GM23338 (cell line): ENCODE measurements at regions not wholly inside any gene's neighbourhood (a gene's known extent, or its start where the extent isn't known, plus 50 kb on each side); places are given as distances from the start of the nearest gene placed in this dataset.

Source experiments
- ATAC-seq: fragments of 200-7000 bp; cut with Tn5 transposase; 3 replicates; pipeline ENCODE4 v1.9.1; 2020
- DNase-seq: peaks from one replicate; pipeline ENCODE4 v3.0.0-alpha.2; 2015; ENCODE audit warnings: low spot score
- H2AFZ ChIP-seq: fragments of 200-600 bp; sonication (generic); 2 replicates; pipeline ENCODE4 v1.8.0; 2016; ENCODE audit warnings: antibody characterized with exemption, mild to moderate bottlenecking, moderate library complexity
- H3F3A ChIP-seq: fragments of 200-600 bp; sonication (generic); replicated peaks from 2 replicates; pipeline ENCODE4 v1.8.0; 2017; ENCODE audit warnings: antibody characterized with exemption, mixed run types, low read depth
- H3K27ac ChIP-seq: fragments of 200-600 bp; sonication (generic); 2 replicates; pipeline ENCODE4 v1.6.1; 2016; ENCODE audit warnings: low read depth
- H3K27me3 ChIP-seq: fragments of 200-600 bp; sonication (generic); 2 replicates; pipeline ENCODE4 v1.8.0; 2016; ENCODE audit warnings: mild to moderate bottlenecking, mixed run types, moderate library complexity; ENCODE audit not compliant: insufficient read depth
- H3K36me3 ChIP-seq: fragments of 200-600 bp; sonication (generic); 2 replicates; pipeline ENCODE4 v1.8.0; 2016; ENCODE audit warnings: mild to moderate bottlenecking; ENCODE audit not compliant: insufficient read depth
- H3K4me1 ChIP-seq: fragments of 200-600 bp; sonication (generic); 2 replicates; pipeline ENCODE4 v1.8.0; 2016; ENCODE audit warnings: mild to moderate bottlenecking, moderate library complexity; ENCODE audit not compliant: insufficient read depth
- H3K4me2 ChIP-seq: fragments of 200-600 bp; sonication (generic); 2 replicates; pipeline ENCODE4 v1.7.1; 2017; ENCODE audit warnings: mixed run types
- H3K4me3 ChIP-seq: fragments of 200-600 bp; sonication (generic); 2 replicates; pipeline ENCODE4 v1.6.1; 2016; ENCODE audit warnings: mixed run types
- H3K79me2 ChIP-seq: fragments of 200-600 bp; sonication (generic); replicated peaks from 2 replicates; pipeline ENCODE4 v1.8.0; 2017; ENCODE audit warnings: mild to moderate bottlenecking; ENCODE audit not compliant: insufficient read depth
- H3K9me2 ChIP-seq: fragments of 200-600 bp; sonication (generic); 2 replicates; pipeline ENCODE4 v1.8.0; 2017; ENCODE audit not compliant: insufficient read depth
- H4K20me1 ChIP-seq: fragments of 200-600 bp; sonication (generic); replicated peaks from 2 replicates; pipeline ENCODE4 v1.8.0; 2017; ENCODE audit warnings: mild to moderate bottlenecking; ENCODE audit not compliant: insufficient read depth
- H3K27ac Mint-ChIP-seq: 2 replicates; pipeline ENCODE4 v1.8.0; 2020; ENCODE audit warnings: inconsistent platforms, mild to moderate bottlenecking, moderate library complexity, mixed read lengths
- H3K27me3 Mint-ChIP-seq: 3 replicates; pipeline ENCODE4 v1.8.0; 2022; ENCODE audit warnings: low read depth, mild to moderate bottlenecking, moderate library complexity, mixed read lengths, inconsistent platforms; ENCODE audit not compliant: insufficient read depth, poor library complexity
- H3K36me3 Mint-ChIP-seq: 3 replicates; pipeline ENCODE4 v1.8.0; 2021; ENCODE audit warnings: low read depth, mild to moderate bottlenecking, inconsistent platforms, moderate library complexity, mixed read lengths
- H3K4me1 Mint-ChIP-seq: 3 replicates; pipeline ENCODE4 v1.8.0; 2020; ENCODE audit warnings: mild to moderate bottlenecking, inconsistent platforms, mixed read lengths
- H3K4me3 Mint-ChIP-seq: 3 replicates; pipeline ENCODE4 v1.8.0; 2021; ENCODE audit warnings: moderate library complexity, mild to moderate bottlenecking, inconsistent platforms, mixed read lengths
- H3K9me3 Mint-ChIP-seq: 3 replicates; pipeline ENCODE4 v1.8.0; 2020; ENCODE audit warnings: moderate library complexity, mild to moderate bottlenecking, inconsistent platforms, mixed read lengths
- CREB1 ChIP-seq: fragments of 250-450 bp; sonication (Bioruptor Pico); IDR thresholded peaks from 2 replicates; pipeline ENCODE4 v1.5.0; 2020; ENCODE audit warnings: low read depth, mild to moderate bottlenecking, moderate library complexity
- EZH2phosphoT487 ChIP-seq: fragments of 200-600 bp; sonication (generic); IDR thresholded peaks from one replicate; pipeline ENCODE4 v1.8.1; 2018; ENCODE audit warnings: antibody characterized with exemption; ENCODE audit not compliant: unreplicated experiment
- NANOG ChIP-seq: IDR thresholded peaks from 2 replicates; pipeline ENCODE4 v1.6.1; 2016; ENCODE audit warnings: antibody characterized with exemption, borderline replicate concordance
- ZNF114 ChIP-seq: fragments of 250-450 bp; sonication (Bioruptor Pico); IDR thresholded peaks from 2 replicates; pipeline ENCODE4 v1.5.0; 2020; ENCODE audit warnings: mild to moderate bottlenecking, moderate library complexity
- TF ChIP-seq, protein P1 (sequence below): fragments of 250-450 bp; sonication (Bioruptor Pico); IDR thresholded peaks from 2 replicates; pipeline ENCODE4 v1.5.0; 2020; ENCODE audit warnings: mild to moderate bottlenecking, moderate library complexity
- TF ChIP-seq, protein P2 (sequence below), 2 experiments: fragments of 200-600 bp in 1 of 2; sonication (generic) in 1 of 2; conservative IDR thresholded peaks; 2 replicates each; pipeline versions ENCODE4 v1.5.1 to v1.6.1; 2016 to 2017; ENCODE audit warnings: antibody characterized with exemption in 2 of 2, low read depth in 2 of 2, mild to moderate bottlenecking in 2 of 2, moderate library complexity in 1 of 2
- TF ChIP-seq, protein P3 (sequence below): IDR thresholded peaks from 2 replicates; pipeline ENCODE4 v1.6.1; 2016; ENCODE audit warnings: antibody characterized with exemption

DNA sequence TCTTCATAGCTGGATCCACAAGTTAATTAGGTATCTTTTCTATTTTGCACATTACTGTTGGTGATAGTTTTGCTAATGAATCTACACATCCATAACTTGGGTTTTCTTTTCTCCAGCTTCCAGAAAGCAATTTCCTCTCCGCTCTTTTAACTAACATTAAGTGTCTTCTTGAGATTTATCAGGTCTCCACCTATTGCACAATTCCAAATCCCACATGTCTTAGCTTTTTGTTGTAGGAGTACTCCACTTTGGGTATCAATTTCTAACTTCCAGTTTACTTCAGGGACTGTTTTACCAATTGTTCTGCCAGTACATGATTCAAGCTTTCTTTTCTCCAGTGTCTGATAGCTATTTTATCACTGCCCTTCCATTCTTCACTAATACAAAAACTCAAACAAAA lies 129.6 kb downstream of the OLFM4 start (continued):
- TF ChIP-seq CREB1 (CRISPR knock-in tag) (no peak), EZH2phosphoT487 (no peak)
- TF ChIP-seq, protein P1, sequence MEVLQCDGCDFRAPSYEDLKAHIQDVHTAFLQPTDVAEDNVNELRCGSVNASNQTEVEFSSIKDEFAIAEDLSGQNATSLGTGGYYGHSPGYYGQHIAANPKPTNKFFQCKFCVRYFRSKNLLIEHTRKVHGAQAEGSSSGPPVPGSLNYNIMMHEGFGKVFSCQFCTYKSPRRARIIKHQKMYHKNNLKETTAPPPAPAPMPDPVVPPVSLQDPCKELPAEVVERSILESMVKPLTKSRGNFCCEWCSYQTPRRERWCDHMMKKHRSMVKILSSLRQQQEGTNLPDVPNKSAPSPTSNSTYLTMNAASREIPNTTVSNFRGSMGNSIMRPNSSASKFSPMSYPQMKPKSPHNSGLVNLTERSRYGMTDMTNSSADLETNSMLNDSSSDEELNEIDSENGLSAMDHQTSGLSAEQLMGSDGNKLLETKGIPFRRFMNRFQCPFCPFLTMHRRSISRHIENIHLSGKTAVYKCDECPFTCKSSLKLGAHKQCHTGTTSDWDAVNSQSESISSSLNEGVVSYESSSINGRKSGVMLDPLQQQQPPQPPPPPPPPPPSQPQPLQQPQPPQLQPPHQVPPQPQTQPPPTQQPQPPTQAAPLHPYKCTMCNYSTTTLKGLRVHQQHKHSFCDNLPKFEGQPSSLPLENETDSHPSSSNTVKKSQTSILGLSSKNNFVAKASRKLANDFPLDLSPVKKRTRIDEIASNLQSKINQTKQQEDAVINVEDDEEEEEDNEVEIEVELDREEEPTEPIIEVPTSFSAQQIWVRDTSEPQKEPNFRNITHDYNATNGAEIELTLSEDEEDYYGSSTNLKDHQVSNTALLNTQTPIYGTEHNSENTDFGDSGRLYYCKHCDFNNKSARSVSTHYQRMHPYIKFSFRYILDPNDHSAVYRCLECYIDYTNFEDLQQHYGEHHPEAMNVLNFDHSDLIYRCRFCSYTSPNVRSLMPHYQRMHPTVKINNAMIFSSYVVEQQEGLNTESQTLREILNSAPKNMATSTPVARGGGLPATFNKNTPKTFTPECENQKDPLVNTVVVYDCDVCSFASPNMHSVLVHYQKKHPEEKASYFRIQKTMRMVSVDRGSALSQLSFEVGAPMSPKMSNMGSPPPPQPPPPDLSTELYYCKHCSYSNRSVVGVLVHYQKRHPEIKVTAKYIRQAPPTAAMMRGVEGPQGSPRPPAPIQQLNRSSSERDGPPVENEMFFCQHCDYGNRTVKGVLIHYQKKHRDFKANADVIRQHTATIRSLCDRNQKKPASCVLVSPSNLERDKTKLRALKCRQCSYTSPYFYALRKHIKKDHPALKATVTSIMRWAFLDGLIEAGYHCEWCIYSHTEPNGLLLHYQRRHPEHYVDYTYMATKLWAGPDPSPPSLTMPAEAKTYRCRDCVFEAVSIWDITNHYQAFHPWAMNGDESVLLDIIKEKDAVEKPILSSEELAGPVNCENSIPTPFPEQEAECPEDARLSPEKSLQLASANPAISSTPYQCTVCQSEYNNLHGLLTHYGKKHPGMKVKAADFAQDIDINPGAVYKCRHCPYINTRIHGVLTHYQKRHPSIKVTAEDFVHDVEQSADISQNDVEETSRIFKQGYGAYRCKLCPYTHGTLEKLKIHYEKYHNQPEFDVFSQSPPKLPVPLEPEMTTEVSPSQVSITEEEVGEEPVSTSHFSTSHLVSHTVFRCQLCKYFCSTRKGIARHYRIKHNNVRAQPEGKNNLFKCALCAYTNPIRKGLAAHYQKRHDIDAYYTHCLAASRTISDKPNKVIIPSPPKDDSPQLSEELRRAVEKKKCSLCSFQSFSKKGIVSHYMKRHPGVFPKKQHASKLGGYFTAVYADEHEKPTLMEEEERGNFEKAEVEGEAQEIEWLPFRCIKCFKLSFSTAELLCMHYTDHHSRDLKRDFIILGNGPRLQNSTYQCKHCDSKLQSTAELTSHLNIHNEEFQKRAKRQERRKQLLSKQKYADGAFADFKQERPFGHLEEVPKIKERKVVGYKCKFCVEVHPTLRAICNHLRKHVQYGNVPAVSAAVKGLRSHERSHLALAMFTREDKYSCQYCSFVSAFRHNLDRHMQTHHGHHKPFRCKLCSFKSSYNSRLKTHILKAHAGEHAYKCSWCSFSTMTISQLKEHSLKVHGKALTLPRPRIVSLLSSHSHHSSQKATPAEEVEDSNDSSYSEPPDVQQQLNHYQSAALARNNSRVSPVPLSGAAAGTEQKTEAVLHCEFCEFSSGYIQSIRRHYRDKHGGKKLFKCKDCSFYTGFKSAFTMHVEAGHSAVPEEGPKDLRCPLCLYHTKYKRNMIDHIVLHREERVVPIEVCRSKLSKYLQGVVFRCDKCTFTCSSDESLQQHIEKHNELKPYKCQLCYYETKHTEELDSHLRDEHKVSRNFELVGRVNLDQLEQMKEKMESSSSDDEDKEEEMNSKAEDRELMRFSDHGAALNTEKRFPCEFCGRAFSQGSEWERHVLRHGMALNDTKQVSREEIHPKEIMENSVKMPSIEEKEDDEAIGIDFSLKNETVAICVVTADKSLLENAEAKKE (CRISPR knock-in tag) = no peak

- H3K27ac ChIP-seq = no peak overlapping the region
- Mint-ChIP-seq H3K4me1 (peaks cover 3% of the 10 kb centered on the region), H3K4me3 (no peak overlapping the region), H3K9me3 (peaks cover 10% of the 10 kb centered on the region), H3K27ac (no peak overlapping the region), H3K27me3 (no peaks in the 10 kb centered on the region), H3K36me3 (no peaks in the 10 kb centered on the region)
- no peak overlapping the region; the same call in 1 of the 2 replicates for H2AFZ ChIP-seq
- H3K79me2 ChIP-seq = no peaks in the 10 kb centered on the region
- TF ChIP-seq ZNF114 (CRISPR knock-in tag) = no peak
- no peak for TF ChIP-seq NANOG
- TF ChIP-seq, protein P2, sequence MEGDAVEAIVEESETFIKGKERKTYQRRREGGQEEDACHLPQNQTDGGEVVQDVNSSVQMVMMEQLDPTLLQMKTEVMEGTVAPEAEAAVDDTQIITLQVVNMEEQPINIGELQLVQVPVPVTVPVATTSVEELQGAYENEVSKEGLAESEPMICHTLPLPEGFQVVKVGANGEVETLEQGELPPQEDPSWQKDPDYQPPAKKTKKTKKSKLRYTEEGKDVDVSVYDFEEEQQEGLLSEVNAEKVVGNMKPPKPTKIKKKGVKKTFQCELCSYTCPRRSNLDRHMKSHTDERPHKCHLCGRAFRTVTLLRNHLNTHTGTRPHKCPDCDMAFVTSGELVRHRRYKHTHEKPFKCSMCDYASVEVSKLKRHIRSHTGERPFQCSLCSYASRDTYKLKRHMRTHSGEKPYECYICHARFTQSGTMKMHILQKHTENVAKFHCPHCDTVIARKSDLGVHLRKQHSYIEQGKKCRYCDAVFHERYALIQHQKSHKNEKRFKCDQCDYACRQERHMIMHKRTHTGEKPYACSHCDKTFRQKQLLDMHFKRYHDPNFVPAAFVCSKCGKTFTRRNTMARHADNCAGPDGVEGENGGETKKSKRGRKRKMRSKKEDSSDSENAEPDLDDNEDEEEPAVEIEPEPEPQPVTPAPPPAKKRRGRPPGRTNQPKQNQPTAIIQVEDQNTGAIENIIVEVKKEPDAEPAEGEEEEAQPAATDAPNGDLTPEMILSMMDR (conservative IDR thresholded peaks at IDR 0.05; ENCODE audit: low read depth in 2 of 2) = no peak
- TF ChIP-seq, protein P3, sequence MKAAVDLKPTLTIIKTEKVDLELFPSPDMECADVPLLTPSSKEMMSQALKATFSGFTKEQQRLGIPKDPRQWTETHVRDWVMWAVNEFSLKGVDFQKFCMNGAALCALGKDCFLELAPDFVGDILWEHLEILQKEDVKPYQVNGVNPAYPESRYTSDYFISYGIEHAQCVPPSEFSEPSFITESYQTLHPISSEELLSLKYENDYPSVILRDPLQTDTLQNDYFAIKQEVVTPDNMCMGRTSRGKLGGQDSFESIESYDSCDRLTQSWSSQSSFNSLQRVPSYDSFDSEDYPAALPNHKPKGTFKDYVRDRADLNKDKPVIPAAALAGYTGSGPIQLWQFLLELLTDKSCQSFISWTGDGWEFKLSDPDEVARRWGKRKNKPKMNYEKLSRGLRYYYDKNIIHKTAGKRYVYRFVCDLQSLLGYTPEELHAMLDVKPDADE = no peak
- no peaks in the 10 kb centered on the region; the same call in 1 of the 2 replicates for H3K9me2 ChIP-seq
- ATAC-seq (no peak), DNase-seq (peak; percentile 9)
- H4K20me1 ChIP-seq = no peaks in the 10 kb centered on the region
- no peaks in the 10 kb centered on the region for H3K27me3 ChIP-seq
- peaks cover 5% of the 10 kb centered on the region; the same call in 1 of the 2 replicates for H3K4me1 ChIP-seq
- H3K4me3 ChIP-seq = no peak overlapping the region
- no peak overlapping the region for H3K4me2 ChIP-seq
- no peaks in the 10 kb centered on the region for H3F3A ChIP-seq
- 0 out of 2 replicates have a peak, but pooled peaks cover 3% of the 10 kb centered on the region for H3K36me3 ChIP-seq
Measured at GRCh38 chr13:53159431-53159830, 130.8 kb downstream of the OLFM4 start.
